Karpas-422 (cell line): ENCODE measurements at regions not wholly inside any gene's neighbourhood (a gene's known extent, or its start where the extent isn't known, plus 50 kb on each side); places are given as distances from the start of the nearest gene placed in this dataset.

Experiments
- DNase-seq: peaks from one replicate; pipeline ENCODE4 v3.0.0-alpha.2; 2015
- H2AFZ ChIP-seq: fragments of 200-600 bp; sonication (generic); 2 replicates; pipeline ENCODE4 v1.6.1; 2014; ENCODE audit warnings: antibody characterized with exemption, low read length, mixed read lengths
- H3K27ac ChIP-seq: fragments of 200-600 bp; sonication (generic); 2 replicates; pipeline ENCODE4 v1.5.1; 2014; ENCODE audit warnings: mild to moderate bottlenecking, low read length, moderate library complexity
- H3K27me3 ChIP-seq: fragments of 200-600 bp; sonication (generic); 2 replicates; pipeline ENCODE4 v1.6.1; 2014; ENCODE audit warnings: low read length, mixed read lengths
- H3K36me3 ChIP-seq: fragments of 200-600 bp; sonication (generic); 2 replicates; pipeline ENCODE4 v1.6.1; 2014; ENCODE audit warnings: low read length, mixed read lengths; ENCODE audit not compliant: insufficient read depth
- H3K4me1 ChIP-seq: fragments of 200-600 bp; sonication (generic); 2 replicates; pipeline ENCODE4 v1.6.1; 2014; ENCODE audit warnings: mild to moderate bottlenecking, low read length, mixed read lengths
- H3K4me2 ChIP-seq: fragments of 200-600 bp; sonication (generic); 2 replicates; pipeline ENCODE4 v1.6.1; 2014; ENCODE audit warnings: low read length, low read depth, mild to moderate bottlenecking; ENCODE audit not compliant: poor library complexity, severe bottlenecking
- H3K4me3 ChIP-seq: fragments of 200-600 bp; sonication (generic); 2 replicates; pipeline ENCODE4 v1.5.1; 2014; ENCODE audit warnings: mild to moderate bottlenecking, antibody characterized with exemption, low read length, mixed read lengths
- H3K79me2 ChIP-seq: fragments of 200-600 bp; sonication (generic); 2 replicates; pipeline ENCODE4 v1.6.1; 2014; ENCODE audit warnings: mild to moderate bottlenecking, low read length, mixed read lengths
- H3K9ac ChIP-seq: fragments of 200-600 bp; sonication (generic); 2 replicates; pipeline ENCODE4 v1.6.0; 2014; ENCODE audit warnings: low read length
- H3K9me2 ChIP-seq: fragments of 200-600 bp; sonication (generic), shearing (Covaris generic); replicated peaks from 2 replicates; pipeline ENCODE4 v1.6.0; 2014; ENCODE audit warnings: mild to moderate bottlenecking, low read length, moderate library complexity; ENCODE audit not compliant: insufficient read depth
- H3K9me3 ChIP-seq: fragments of 300-700, 200-600 bp; sonication (generic); 2 replicates; pipeline ENCODE4 v1.6.1; 2014; ENCODE audit warnings: low read length, mixed read lengths
- H4K20me1 ChIP-seq: fragments of 200-600 bp; sonication (generic); 2 replicates; pipeline ENCODE4 v1.6.1; 2014; ENCODE audit warnings: mild to moderate bottlenecking, antibody characterized with exemption, low read length, low read depth; ENCODE audit not compliant: insufficient read depth

DNA sequence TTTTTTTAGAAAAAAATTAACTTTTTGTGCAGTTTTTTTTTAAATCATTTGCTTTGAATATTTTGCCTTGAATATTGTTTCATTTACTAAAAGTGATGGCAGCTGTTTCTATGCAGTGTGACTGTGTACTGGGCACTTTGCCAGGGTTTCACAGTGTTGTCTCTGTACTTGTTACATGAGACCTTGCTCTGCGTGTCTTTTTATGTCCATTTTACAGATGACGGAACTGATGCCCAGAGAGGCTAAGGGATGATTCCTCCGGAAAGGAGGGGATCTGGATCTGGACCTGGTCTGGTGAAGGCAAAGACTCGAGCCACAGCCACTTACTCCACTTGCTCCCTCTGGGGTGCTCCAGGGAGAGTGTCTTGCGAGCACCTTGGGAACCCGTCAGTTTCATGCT, 124.8 kb upstream of the PTCH1 start:
- Histone ChIP-seq H3K4me2 (no peak overlapping the region), H3K9me2 (no peaks in the 10 kb centered on the region), H3K9me3 (no peaks in the 10 kb centered on the region), H3K27me3 (no peaks in the 10 kb centered on the region), H3K9ac (no peak overlapping the region), H3K4me1 (no peaks in the 10 kb centered on the region), H3K4me3 (no peak overlapping the region), H3K79me2 (no peaks in the 10 kb centered on the region), H2AFZ (no peak overlapping the region), H3K27ac (no peak overlapping the region), H3K36me3 (no peaks in the 10 kb centered on the region), H4K20me1 (no peaks in the 10 kb centered on the region)
- DNase-seq, result no peak

DNA sequence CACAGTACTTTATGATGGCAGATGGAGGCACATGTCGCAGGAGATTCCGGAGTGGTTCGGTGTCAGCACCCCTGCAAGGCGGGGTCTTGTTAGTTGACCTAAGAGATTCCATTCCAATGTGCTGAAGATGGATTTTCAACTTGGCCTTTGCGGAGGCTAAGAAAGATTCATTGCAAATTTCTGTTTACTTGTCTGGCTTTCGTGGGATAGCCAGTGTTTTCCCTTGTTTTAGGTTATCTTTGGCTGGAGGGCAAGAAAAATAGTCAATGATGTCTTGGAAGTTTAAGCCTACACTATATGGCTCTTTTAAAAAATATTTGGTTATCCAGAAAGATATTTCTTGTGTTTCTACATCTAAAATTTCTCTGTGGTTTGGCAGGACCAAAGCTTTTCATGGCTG, 123.6 kb upstream of the PTCH1 start:
- no peak overlapping the region for H3K27ac ChIP-seq
- no peaks in the 10 kb centered on the region for H4K20me1 ChIP-seq
- H3K36me3 ChIP-seq, result no peaks in the 10 kb centered on the region
- H3K4me1 ChIP-seq, result no peaks in the 10 kb centered on the region
- no peaks in the 10 kb centered on the region for H3K9me3 ChIP-seq
- no peak overlapping the region for H3K4me2 ChIP-seq
- DNase-seq, result no peak
- no peaks in the 10 kb centered on the region for H3K27me3 ChIP-seq
- no peak overlapping the region for H3K4me3 ChIP-seq
- H3K9ac ChIP-seq, result no peak overlapping the region
- no peaks in the 10 kb centered on the region for H3K9me2 ChIP-seq
- H3K79me2 ChIP-seq, result no peaks in the 10 kb centered on the region
- H2AFZ ChIP-seq, result no peak overlapping the region

DNA sequence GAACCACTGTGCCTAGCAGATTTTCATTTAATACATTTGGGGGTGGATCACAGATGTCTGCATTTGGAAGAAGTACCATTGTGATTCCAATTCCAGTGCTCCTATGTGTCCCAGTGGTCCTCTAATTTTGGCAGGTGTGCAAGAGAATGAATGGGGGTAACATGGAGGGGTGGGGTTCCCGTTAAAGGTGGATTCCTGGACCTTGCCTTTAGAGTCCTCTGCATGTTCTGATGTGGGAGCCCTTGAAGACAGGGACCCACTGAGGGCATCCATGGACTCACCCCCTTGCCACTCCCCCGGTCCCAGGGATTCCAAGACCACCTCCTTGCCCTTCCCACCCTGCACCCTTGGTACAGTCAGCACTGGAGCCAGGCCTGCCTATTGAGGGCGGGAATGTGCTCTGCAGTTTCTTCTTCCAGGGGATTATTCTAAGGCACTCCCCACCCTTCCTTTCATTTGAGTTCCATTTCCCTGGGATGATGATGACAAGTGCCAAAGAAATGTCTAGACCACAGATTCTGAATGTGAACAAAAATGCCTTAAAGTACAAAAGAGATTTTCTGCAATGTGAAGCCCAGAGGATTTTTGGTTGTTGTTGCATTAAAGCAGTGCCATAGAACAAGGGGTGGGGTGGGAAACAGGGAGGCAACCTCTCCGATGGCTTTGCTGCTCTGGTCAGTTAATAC, 119.4 kb upstream of the PTCH1 start:
- H3K4me3 ChIP-seq, result no peak overlapping the region
- H3K27me3 ChIP-seq, result no peaks in the 10 kb centered on the region
- no peaks in the 10 kb centered on the region for H3K79me2 ChIP-seq
- no peaks in the 10 kb centered on the region for H3K9me3 ChIP-seq
- no peaks in the 10 kb centered on the region for H3K9me2 ChIP-seq
- no peak for DNase-seq
- no peak overlapping the region for H3K4me2 ChIP-seq
- no peaks in the 10 kb centered on the region for H4K20me1 ChIP-seq
- H3K9ac ChIP-seq, result no peak overlapping the region
- no peaks in the 10 kb centered on the region for H3K4me1 ChIP-seq
- H2AFZ ChIP-seq, result no peak overlapping the region
- H3K36me3 ChIP-seq, result no peaks in the 10 kb centered on the region
- no peak overlapping the region for H3K27ac ChIP-seq

DNA sequence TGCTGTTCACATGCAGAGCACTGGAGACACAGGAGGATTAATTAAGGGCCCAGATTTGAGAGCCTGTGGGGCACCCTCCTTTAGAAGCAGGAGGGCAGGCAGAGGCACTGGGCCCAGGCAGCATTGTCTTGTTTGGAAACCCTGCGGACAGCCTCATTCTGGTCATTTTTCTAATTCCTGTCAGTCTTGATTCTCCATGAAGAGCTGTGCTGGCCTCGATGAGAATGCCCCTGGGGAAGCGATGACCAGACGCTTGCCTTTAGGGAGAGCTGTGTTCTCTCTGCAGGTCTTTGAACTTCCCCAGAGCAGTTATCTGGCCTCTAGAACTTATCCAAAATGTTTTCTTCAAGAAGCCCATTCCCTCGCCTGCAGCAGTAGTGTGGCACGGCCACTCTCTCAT, 117.8 kb upstream of the PTCH1 start:
- Histone ChIP-seq H3K4me1 (no peaks in the 10 kb centered on the region), H2AFZ (no peak overlapping the region), H3K27me3 (no peaks in the 10 kb centered on the region), H4K20me1 (no peaks in the 10 kb centered on the region), H3K9me2 (no peaks in the 10 kb centered on the region), H3K9ac (no peak overlapping the region), H3K36me3 (no peaks in the 10 kb centered on the region), H3K9me3 (no peaks in the 10 kb centered on the region), H3K4me3 (no peak overlapping the region), H3K79me2 (no peaks in the 10 kb centered on the region), H3K4me2 (no peak overlapping the region), H3K27ac (no peak overlapping the region)
- DNase-seq, result no peak

DNA sequence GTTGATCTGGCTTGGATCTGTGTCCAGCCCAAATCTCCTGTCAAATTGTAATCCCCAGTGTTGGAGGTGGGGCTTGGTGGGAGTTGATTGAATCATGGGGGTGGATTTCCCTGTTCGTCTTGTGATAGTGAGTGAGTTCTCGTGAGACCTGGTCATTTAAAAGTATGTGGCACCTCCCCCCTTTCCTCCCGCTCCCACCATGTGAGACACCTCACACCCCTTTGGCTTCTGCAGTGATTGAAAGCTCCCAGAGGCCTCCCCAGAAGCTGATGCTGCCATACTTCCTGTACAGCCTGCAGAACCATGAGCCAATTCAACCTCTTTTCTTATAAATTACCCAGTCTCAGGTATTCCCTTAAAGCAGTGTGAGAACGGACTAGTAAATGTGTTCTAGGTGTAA, 117.3 kb upstream of the PTCH1 start:
- Histone ChIP-seq H3K79me2 (no peaks in the 10 kb centered on the region), H3K4me1 (no peaks in the 10 kb centered on the region), H3K4me3 (no peak overlapping the region), H3K9me3 (no peaks in the 10 kb centered on the region), H4K20me1 (no peaks in the 10 kb centered on the region), H3K36me3 (no peaks in the 10 kb centered on the region), H3K27me3 (no peaks in the 10 kb centered on the region), H3K27ac (no peak overlapping the region), H3K9me2 (no peaks in the 10 kb centered on the region), H3K9ac (no peak overlapping the region), H3K4me2 (no peak overlapping the region), H2AFZ (no peak overlapping the region)
- DNase-seq, result no peak

DNA sequence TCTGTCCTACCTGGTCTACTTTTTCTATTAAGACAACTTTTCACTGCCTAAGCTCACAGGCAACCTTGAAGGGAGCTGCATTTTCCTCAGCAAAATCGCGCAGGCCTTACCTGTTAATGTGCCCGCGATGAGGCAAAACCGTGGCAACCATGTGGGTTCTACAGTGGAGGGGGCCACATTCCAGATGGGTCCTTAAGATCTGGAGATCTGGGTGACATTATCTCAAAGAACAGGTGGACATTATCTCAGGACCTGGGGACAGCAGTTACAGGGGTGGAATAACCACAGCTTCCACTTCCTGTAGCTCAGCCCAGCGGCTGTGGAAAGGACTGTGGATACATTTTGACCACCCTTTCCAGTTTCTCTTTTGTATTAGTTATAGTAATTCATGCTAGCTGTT, 112.8 kb upstream of the PTCH1 start:
- H3K27ac ChIP-seq, result no peak overlapping the region
- no peaks in the 10 kb centered on the region for H3K9me2 ChIP-seq
- no peak overlapping the region for H2AFZ ChIP-seq
- H3K79me2 ChIP-seq, result no peaks in the 10 kb centered on the region
- H3K9ac ChIP-seq, result no peak overlapping the region
- H3K4me1 ChIP-seq, result no peaks in the 10 kb centered on the region
- no peaks in the 10 kb centered on the region for H3K36me3 ChIP-seq
- no peaks in the 10 kb centered on the region for H3K9me3 ChIP-seq
- no peaks in the 10 kb centered on the region for H4K20me1 ChIP-seq
- DNase-seq, result no peak
- no peak overlapping the region for H3K4me2 ChIP-seq
- H3K27me3 ChIP-seq, result no peaks in the 10 kb centered on the region
- no peak overlapping the region for H3K4me3 ChIP-seq

DNA sequence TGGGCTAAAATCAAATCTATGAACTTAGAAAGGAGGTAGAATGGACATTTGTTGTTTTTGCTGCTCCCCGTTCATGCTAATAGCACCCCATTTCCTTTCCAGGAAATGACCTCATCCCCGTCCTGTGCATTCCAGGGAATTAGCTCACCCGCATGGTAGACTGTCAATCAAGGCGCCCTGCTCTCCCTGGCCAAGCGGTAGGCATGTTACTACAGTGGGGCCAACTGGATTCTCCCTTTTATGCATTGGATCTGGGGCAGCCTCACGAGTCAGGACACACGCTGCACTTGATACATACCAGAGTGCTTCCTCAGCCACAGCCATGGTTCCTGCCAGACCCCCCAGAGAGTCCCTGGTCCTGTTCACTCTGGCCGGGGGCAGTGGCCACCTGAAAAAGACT, 111.0 kb upstream of the PTCH1 start:
- Histone ChIP-seq H3K36me3 (no peaks in the 10 kb centered on the region), H3K4me3 (no peak overlapping the region), H3K4me1 (no peaks in the 10 kb centered on the region), H3K27ac (no peak overlapping the region), H2AFZ (no peak overlapping the region), H3K9ac (no peak overlapping the region), H3K27me3 (no peaks in the 10 kb centered on the region), H3K9me3 (no peaks in the 10 kb centered on the region), H3K79me2 (no peaks in the 10 kb centered on the region), H3K4me2 (no peak overlapping the region), H3K9me2 (no peaks in the 10 kb centered on the region), H4K20me1 (no peaks in the 10 kb centered on the region)
- DNase-seq, result no peak

DNA sequence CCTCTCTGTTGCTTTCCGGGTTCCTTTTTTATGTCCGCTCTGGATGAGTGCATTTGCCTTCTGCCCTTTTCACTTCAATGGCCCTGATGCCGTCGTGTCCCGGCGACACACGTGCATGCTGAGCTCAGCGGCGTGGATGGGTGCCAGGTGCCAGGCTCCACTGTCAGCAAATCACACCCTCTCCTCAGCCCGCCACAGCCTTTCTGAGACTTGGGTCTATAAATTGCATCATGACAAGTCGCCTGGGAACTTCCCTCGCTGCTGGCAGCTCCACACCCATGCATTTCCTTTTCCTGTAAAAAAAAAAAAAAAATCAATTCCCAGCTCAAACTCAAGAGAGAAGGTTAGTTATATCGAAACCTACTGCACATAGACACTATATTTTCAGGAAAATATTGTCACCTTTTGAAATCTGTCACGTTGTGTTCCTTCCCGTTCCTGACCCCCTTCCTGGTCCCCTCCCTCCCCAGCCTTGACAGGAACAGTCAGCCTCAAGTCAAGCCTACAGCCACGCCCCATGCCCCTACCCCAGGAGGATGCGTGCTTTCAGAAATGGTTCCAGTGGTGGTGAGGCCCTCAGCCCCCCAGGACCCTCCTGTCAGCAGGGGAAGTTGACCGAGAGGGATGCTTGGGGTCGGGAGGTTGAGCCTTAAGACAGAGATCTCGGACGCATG, 110.3 kb upstream of the PTCH1 start:
- Histone ChIP-seq H3K4me2 (no peak overlapping the region), H4K20me1 (no peaks in the 10 kb centered on the region), H3K79me2 (no peaks in the 10 kb centered on the region), H3K9me2 (no peaks in the 10 kb centered on the region), H3K4me1 (no peaks in the 10 kb centered on the region), H2AFZ (no peak overlapping the region), H3K4me3 (no peak overlapping the region), H3K9ac (no peak overlapping the region), H3K9me3 (no peaks in the 10 kb centered on the region), H3K36me3 (no peaks in the 10 kb centered on the region), H3K27me3 (no peaks in the 10 kb centered on the region), H3K27ac (no peak overlapping the region)
- DNase-seq, result no peak
